Renal cortex interstitium (tissue), 11 donors: ENCODE measurements at regions not wholly inside any gene's neighbourhood (a gene's known extent, or its start where the extent isn't known, plus 50 kb on each side); places are given as distances from the start of the nearest gene placed in this dataset.
"Not testable (repeated sequence)": the region's sequence is repeated elsewhere in the genome, so short reads cannot be mapped to it uniquely, and the experiment has no call there.

Experiments
- DNase-seq, 11 donors: peaks; one replicate each; pipeline ENCODE4 v3.0.0-alpha.2; 2013; ENCODE audit warnings: low read depth in 9 of 11, low spot score in 4 of 11; ENCODE audit errors: extremely low read depth in 1 of 11

- DNase-seq = no peak
Observed at GRCh38 chr14:55762595-55763232, 182.7 kb downstream of the KTN1 start.

GRCh38 chr14:55764784-55765183 is 184.8 kb downstream of the KTN1 start:
- DNase-seq = no peak

- no peak for DNase-seq
Observed at GRCh38 chr14:55766071-55766470, 186.1 kb downstream of the KTN1 start.

GRCh38 chr14:55767286-55767685 is 187.3 kb downstream of the KTN1 start:
- DNase-seq = no peak

- no peak for DNase-seq
Observed at GRCh38 chr14:55769877-55770276, 189.9 kb downstream of the KTN1 start.

- no peak for DNase-seq
Observed at GRCh38 chr14:55771242-55771981, 191.4 kb downstream of the KTN1 start.

- DNase-seq = no peak
Observed at GRCh38 chr14:55772486-55772885, 192.5 kb downstream of the KTN1 start.

- DNase-seq = no peak
Observed at GRCh38 chr14:55773312-55773711, 193.3 kb downstream of the KTN1 start.

- DNase-seq = no peak
Observed at GRCh38 chr14:55773984-55774545, 194.1 kb downstream of the KTN1 start.

GRCh38 chr14:55777877-55778276 is 197.9 kb downstream of the KTN1 start:
- no peak for DNase-seq

GRCh38 chr14:55780156-55780946 is 200.3 kb downstream of the KTN1 start:
- DNase-seq = peak in 6 of 11 donors; percentile 18 to 56 (median 34)

GRCh38 chr14:55781046-55781445 is 201.0 kb downstream of the KTN1 start:
- DNase-seq = no peak

- no peak for DNase-seq
Observed at GRCh38 chr14:55782166-55782565, 202.2 kb downstream of the KTN1 start.

- no peak for DNase-seq
Observed at GRCh38 chr14:55789406-55789805, 209.4 kb downstream of the KTN1 start.

- no peak for DNase-seq
Observed at GRCh38 chr14:55794655-55795595, 214.9 kb downstream of the KTN1 start.

- DNase-seq = not testable (repeated sequence)
Observed at GRCh38 chr14:55796513-55796912, 216.5 kb downstream of the KTN1 start.

- no peak for DNase-seq
Observed at GRCh38 chr14:55798406-55798805, 218.4 kb downstream of the KTN1 start.

- no peak for DNase-seq
Observed at GRCh38 chr14:55799508-55800095, 219.6 kb downstream of the KTN1 start.
